Prostate gland (tissue), 2 donors: ENCODE measurements at regions not wholly inside any gene's neighbourhood (a gene's known extent, or its start where the extent isn't known, plus 50 kb on each side); places are given as distances from the start of the nearest gene placed in this dataset.

Source experiments
- DNase-seq: peaks from one replicate; pipeline ENCODE4 v3.0.0-alpha.2; 2019; ENCODE audit warnings: low spot score
- H3K27ac ChIP-seq, 2 donors: fragments of 200-600 bp; sonication (generic); 2 replicates each; pipeline ENCODE4 v1.5.1; 2017 to 2019
- H3K27me3 ChIP-seq: fragments of 200-600 bp; sonication (generic); replicated peaks from 2 replicates; pipeline ENCODE4 v1.5.1; 2019; ENCODE audit not compliant: insufficient read depth
- H3K36me3 ChIP-seq, 2 donors: fragments of 200-600 bp; sonication (generic); 1 replicate in 1 of 2; 2 replicates in 1 of 2; pipeline versions ENCODE4 v1.5.1 to v1.8.1; 2017 to 2019
- H3K4me1 ChIP-seq: fragments of 200-600 bp; sonication (generic); replicated peaks from 2 replicates; pipeline ENCODE4 v1.5.1; 2019
- H3K4me3 ChIP-seq, 2 donors: fragments of 200-600 bp; sonication (generic); 2 replicates each; pipeline ENCODE4 v1.5.1; 2017 to 2019
- H3K9me3 ChIP-seq: fragments of 200-600 bp; sonication (generic); 2 replicates; pipeline ENCODE4 v1.5.1; 2017
- POLR2A ChIP-seq: fragments of 450-650 bp; IDR thresholded peaks from one replicate; pipeline ENCODE4 v1.6.1; 2016; ENCODE audit warnings: antibody characterized with exemption, mild to moderate bottlenecking
- POLR2AphosphoS5 ChIP-seq: sonication (generic); formaldehyde crosslinking; IDR thresholded peaks from one replicate; pipeline ENCODE4 v1.6.1; 2017; ENCODE audit warnings: antibody characterized with exemption
- WGBS: methylation state at CpG from one replicate; pipeline ENCODE4 v1.1.5; 2018; 5-methylcytosine and 5-hydroxymethylcytosine counted together
- intact Hi-C: fragments of 100-400 bp; cut with DNase I; formaldehyde crosslinking; loops from one replicate; pipeline ENCODE4 v1.14.2; 2022
- TF ChIP-seq, protein P1 (sequence below), 4 experiments: fragments of 200-600 bp in 2 of 4; fragments of 450-650 bp in 2 of 4; sonication (generic) in 2 of 4; IDR thresholded peaks; 1 replicate in 3 of 4; 2 replicates in 1 of 4; pipeline ENCODE4 v1.5.1; 2016 to 2019; ENCODE audit warnings: antibody characterized with exemption in 4 of 4, mild to moderate bottlenecking in 2 of 4, moderate library complexity in 2 of 4

DNA sequence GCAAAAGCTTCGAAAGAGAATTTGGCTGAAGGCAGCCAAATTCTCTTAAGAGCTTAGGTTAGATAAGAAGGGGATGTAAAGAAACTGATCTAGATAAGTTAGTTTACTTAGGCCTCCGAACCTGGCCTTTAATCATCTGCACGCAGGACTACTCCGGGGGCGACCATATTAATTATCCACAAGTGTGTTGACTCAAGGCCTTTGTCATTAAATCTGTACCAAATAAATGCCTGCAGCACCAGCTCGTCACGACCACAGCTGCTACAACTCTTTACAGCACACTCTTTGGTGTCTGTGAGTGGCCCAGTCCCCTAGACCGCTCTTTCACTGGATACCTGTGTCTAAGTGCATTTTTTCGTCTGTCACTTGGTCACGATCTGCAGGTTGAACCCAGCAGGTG lies 69.8 kb upstream of the LSM8 start:
- DNase-seq: no peak
- TF ChIP-seq POLR2AphosphoS5 (no peak), POLR2A (no peak)
- TF ChIP-seq, protein P1, sequence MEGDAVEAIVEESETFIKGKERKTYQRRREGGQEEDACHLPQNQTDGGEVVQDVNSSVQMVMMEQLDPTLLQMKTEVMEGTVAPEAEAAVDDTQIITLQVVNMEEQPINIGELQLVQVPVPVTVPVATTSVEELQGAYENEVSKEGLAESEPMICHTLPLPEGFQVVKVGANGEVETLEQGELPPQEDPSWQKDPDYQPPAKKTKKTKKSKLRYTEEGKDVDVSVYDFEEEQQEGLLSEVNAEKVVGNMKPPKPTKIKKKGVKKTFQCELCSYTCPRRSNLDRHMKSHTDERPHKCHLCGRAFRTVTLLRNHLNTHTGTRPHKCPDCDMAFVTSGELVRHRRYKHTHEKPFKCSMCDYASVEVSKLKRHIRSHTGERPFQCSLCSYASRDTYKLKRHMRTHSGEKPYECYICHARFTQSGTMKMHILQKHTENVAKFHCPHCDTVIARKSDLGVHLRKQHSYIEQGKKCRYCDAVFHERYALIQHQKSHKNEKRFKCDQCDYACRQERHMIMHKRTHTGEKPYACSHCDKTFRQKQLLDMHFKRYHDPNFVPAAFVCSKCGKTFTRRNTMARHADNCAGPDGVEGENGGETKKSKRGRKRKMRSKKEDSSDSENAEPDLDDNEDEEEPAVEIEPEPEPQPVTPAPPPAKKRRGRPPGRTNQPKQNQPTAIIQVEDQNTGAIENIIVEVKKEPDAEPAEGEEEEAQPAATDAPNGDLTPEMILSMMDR (IDR thresholded peaks at IDR 0.05): no peak
- Histone ChIP-seq H3K4me1 (no peaks in the 10 kb centered on the region), H3K4me3 (no peak overlapping the region), H3K36me3 (no peaks in the 10 kb centered on the region), H3K27ac (no peak overlapping the region), H3K27me3 (no peaks in the 10 kb centered on the region), H3K9me3 (no peaks in the 10 kb centered on the region)
- intact Hi-C loops: no loop called here
- WGBS: 86% methylated on average over 10 of the region's 10 CpGs

DNA sequence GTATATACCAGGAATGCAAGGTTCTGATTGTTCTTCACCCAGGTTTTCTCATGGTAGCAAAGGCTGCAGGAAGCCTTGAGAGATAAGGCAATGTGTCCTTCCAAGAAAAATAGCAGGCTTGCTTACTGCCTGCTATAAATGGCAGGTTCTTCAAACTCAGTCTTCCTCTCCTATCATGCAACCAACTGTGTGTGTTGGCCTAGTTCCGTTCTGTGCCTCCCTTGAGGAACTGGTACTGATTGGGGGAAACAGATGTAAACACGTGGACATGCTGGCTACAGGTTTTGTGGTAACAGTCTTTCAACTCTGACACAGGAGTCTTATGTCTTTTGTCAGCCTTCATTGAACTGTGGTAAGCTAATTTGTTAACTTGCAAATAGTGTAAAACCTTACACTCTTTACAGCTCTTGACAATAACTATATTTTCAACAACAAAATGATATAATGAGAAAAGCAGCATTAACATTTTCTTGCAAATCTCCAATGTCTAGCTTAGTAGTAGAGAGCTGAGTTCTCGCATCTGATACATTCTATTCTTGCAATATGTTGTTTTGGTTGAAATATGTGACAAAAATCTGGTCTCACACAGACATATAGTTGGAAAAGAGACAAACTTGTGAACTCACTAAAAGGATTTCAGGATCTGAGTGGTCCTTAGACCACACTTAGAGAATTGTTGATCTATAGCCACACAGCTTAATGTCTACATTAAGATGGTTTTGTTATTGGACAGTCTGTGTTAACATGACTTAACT lies 54.7 kb upstream of the LSM8 start:
- H3K4me1 ChIP-seq: no peaks in the 10 kb centered on the region
- TF ChIP-seq, protein P1 (IDR thresholded peaks at IDR 0.05): no peak
- TF ChIP-seq POLR2A: no peak
- no peak for TF ChIP-seq POLR2AphosphoS5

DNA sequence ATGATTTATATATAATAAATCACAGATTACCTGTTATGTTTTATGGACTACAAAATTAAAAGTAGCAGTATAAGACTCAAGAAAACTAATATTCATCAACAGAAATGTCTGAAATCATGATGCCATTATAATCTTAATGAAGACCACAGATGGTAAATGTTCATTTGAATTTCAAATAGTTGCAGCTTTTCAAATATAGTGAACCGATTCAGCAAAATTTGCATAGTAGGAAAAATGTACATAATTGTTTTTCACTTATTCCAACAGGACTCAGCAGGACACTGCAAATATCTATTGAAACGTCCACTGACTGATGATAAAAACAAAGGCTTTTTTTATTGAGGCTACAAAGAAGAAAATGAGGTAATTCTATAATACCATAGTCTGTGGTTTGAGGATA lies 51.2 kb upstream of the LSM8 start:
- TF ChIP-seq, protein P1 (IDR thresholded peaks at IDR 0.05): no peak
- TF ChIP-seq POLR2AphosphoS5 (no peak), POLR2A (no peak)
- H3K4me1 ChIP-seq: no peaks in the 10 kb centered on the region
- intact Hi-C loops: no loop called here
- H3K36me3 ChIP-seq: no peaks in the 10 kb centered on the region
- no peaks in the 10 kb centered on the region for H3K9me3 ChIP-seq
- H3K27me3 ChIP-seq: no peaks in the 10 kb centered on the region
- WGBS: 62% methylated on average over 2 of the region's 2 CpGs
- DNase-seq: no peak
- no peak overlapping the region for H3K4me3 ChIP-seq
- H3K27ac ChIP-seq: no peak overlapping the region

More for the DNA sequence above, 54.7 kb upstream of the LSM8 start:
- intact Hi-C loops: no loop called here
- WGBS: 70% methylated on average over 3 of the region's 3 CpGs
- Histone ChIP-seq H3K36me3 (no peaks in the 10 kb centered on the region), H3K27me3 (no peaks in the 10 kb centered on the region), H3K27ac (no peak overlapping the region), H3K9me3 (no peaks in the 10 kb centered on the region), H3K4me3 (no peak overlapping the region)
- DNase-seq: no peak
